CD14-positive monocyte (primary cell): ENCODE measurements at regions not wholly inside any gene's neighbourhood (a gene's known extent, or its start where the extent isn't known, plus 50 kb on each side); places are given as distances from the start of the nearest gene placed in this dataset.

Source experiments
- DNase-seq, 3 donors: peaks; one replicate each; pipeline ENCODE4 v3.0.0-alpha.2; 2011 to 2022
- H2AFZ ChIP-seq: 2 replicates; pipeline ENCODE4 v1.6.0; 2012; ENCODE audit warnings: mild to moderate bottlenecking, low read depth, low read length, inconsistent platforms; ENCODE audit not compliant: insufficient read depth, poor library complexity, severe bottlenecking
- H3K27ac ChIP-seq, 2 donors: 1 replicate in 1 of 2; 2 replicates in 1 of 2; pipeline ENCODE4 v1.5.1; 2012 to 2013; ENCODE audit warnings: low read length in 2 of 2, control low read depth in 1 of 2, inconsistent platforms in 1 of 2, low read depth in 1 of 2, mild to moderate bottlenecking in 1 of 2
- H3K27me3 ChIP-seq, 2 donors: one replicate each; pipeline versions ENCODE4 v1.6.0 to v1.6.1; 2011 to 2013; ENCODE audit warnings: low read length in 2 of 2; ENCODE audit not compliant: control insufficient read depth in 2 of 2, insufficient read depth in 2 of 2
- H3K36me3 ChIP-seq, 2 donors: replicated peaks in 1 of 2; 1 replicate in 1 of 2; 2 replicates in 1 of 2; pipeline versions ENCODE4 v1.5.1 to v1.6.1; 2012 to 2013; ENCODE audit warnings: low read length in 2 of 2, control low read depth in 1 of 2, inconsistent platforms in 1 of 2, mild to moderate bottlenecking in 1 of 2; ENCODE audit not compliant: insufficient read depth in 2 of 2, control insufficient read depth in 1 of 2
- H3K4me1 ChIP-seq, 2 donors: 1 replicate in 1 of 2; 2 replicates in 1 of 2; pipeline versions ENCODE4 v1.5.1 to v1.6.1; 2012 to 2013; ENCODE audit warnings: low read length in 2 of 2, control low read depth in 1 of 2, inconsistent platforms in 1 of 2, mild to moderate bottlenecking in 1 of 2, moderate library complexity in 1 of 2; ENCODE audit not compliant: insufficient read depth in 2 of 2, control insufficient read depth in 1 of 2
- H3K4me2 ChIP-seq: replicated peaks from 2 replicates; pipeline ENCODE3; 2012; ENCODE audit warnings: low read length, moderate library complexity, mild to moderate bottlenecking; ENCODE audit not compliant: poor library complexity, severe bottlenecking; ENCODE audit errors: extremely low read depth
- H3K4me3 ChIP-seq, 3 experiments: fragments of 200-600 bp in 1 of 3; sonication (generic) in 1 of 3; replicated peaks in 1 of 3; 1 replicate in 2 of 3; 2 replicates in 1 of 3; pipeline ENCODE4 v1.5.1; 2011 to 2013; ENCODE audit warnings: low read length in 3 of 3, mild to moderate bottlenecking in 3 of 3, control low read depth in 2 of 3, low read depth in 2 of 3, inconsistent platforms in 1 of 3, moderate library complexity in 1 of 3
- H3K79me2 ChIP-seq: 2 replicates; pipeline ENCODE4 v1.6.0; 2012; ENCODE audit warnings: mild to moderate bottlenecking, control low read depth, inconsistent platforms, low read length, moderate library complexity; ENCODE audit not compliant: insufficient read depth
- H3K9ac ChIP-seq: 2 replicates; pipeline ENCODE4 v1.6.0; 2017; ENCODE audit warnings: low read length, mild to moderate bottlenecking; ENCODE audit not compliant: insufficient read depth, poor library complexity, severe bottlenecking
- H3K9me3 ChIP-seq, 2 donors: replicated peaks in 1 of 2; 1 replicate in 1 of 2; 2 replicates in 1 of 2; pipeline versions ENCODE4 v1.5.1 to v1.6.1; 2012 to 2013; ENCODE audit warnings: low read length in 2 of 2, control low read depth in 1 of 2; ENCODE audit not compliant: control insufficient read depth in 1 of 2, insufficient read depth in 1 of 2
- H4K20me1 ChIP-seq: 2 replicates; pipeline ENCODE4 v1.6.0; 2012; ENCODE audit warnings: mild to moderate bottlenecking, low read length, control low read depth, moderate library complexity; ENCODE audit not compliant: insufficient read depth
- H3K27ac Mint-ChIP-seq, 7 donors: one replicate each; pipeline ENCODE4 v1.8.0; 2020; ENCODE audit warnings: mild to moderate bottlenecking in 7 of 7, mixed read lengths in 7 of 7, moderate library complexity in 6 of 7, inconsistent platforms in 2 of 7
- H3K27me3 Mint-ChIP-seq, 3 donors: one replicate each; pipeline ENCODE4 v1.8.0; 2021 to 2022; ENCODE audit warnings: low read depth in 3 of 3, mild to moderate bottlenecking in 3 of 3, mixed read lengths in 3 of 3, moderate library complexity in 3 of 3, inconsistent platforms in 1 of 3
- H3K36me3 Mint-ChIP-seq, 2 donors: one replicate each; pipeline ENCODE4 v1.8.0; 2020; ENCODE audit warnings: mixed read lengths in 2 of 2, inconsistent platforms in 1 of 2, mild to moderate bottlenecking in 1 of 2
- H3K4me1 Mint-ChIP-seq: one replicate; pipeline ENCODE4 v1.8.0; 2020; ENCODE audit warnings: mild to moderate bottlenecking, mixed read lengths
- H3K4me3 Mint-ChIP-seq, 2 donors: one replicate each; pipeline ENCODE4 v1.8.0; 2020; ENCODE audit warnings: mild to moderate bottlenecking in 2 of 2, mixed read lengths in 2 of 2, moderate library complexity in 1 of 2
- H3K9me3 Mint-ChIP-seq, 7 donors: one replicate each; pipeline ENCODE4 v1.8.0; 2020 to 2022; ENCODE audit warnings: mixed read lengths in 7 of 7, mild to moderate bottlenecking in 6 of 7, moderate library complexity in 6 of 7, inconsistent platforms in 2 of 7
- WGBS: methylation state at CpG from one replicate; pipeline ENCODE4 v1.1.5; 2013; ENCODE audit warnings: missing lambda C conversion rate; ENCODE audit not compliant: insufficient coverage; 5-methylcytosine and 5-hydroxymethylcytosine counted together
- intact Hi-C, 2 donors: fragments of 100-400 bp; cut with micrococcal nuclease; formaldehyde crosslinking; loops; one replicate each; pipeline versions ENCODE4 v1.15.0 to v1.15.1; 2023
- TF ChIP-seq, protein P1 (sequence below): fragments of 200-600 bp; IDR thresholded peaks from one replicate; pipeline ENCODE4 v1.8.0; 2022; ENCODE audit warnings: antibody characterized with exemption, mild to moderate bottlenecking

DNA sequence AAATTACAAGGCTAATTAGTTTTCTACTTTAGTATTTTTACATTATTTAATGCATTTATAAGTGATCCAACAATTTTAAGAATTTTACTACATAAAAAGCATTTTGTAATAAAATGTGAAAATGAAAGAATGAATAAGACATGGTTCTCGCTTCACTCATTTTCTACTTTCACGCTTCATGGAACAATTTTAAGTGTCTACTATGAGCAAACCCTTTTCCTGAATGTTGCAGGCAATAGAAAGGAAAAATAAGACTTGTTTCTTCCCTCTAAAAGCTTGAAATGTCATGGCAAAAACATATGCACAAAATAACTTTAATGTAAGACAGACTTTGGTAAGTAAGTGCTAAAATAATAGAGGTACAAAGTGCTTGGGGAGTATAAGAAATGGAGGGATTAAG is 205.7 kb upstream of the HMGA2 start:
- Histone ChIP-seq H3K27me3 (peaks cover 0 to 2% of the 10 kb centered on the region in 2 donors), H3K4me3 (no peak overlapping the region), H3K4me2 (no peak overlapping the region), H3K9me3 (no peaks in the 10 kb centered on the region), H3K79me2 (no peaks in the 10 kb centered on the region), H3K27ac (no peak overlapping the region), H3K36me3 (no peaks in the 10 kb centered on the region), H4K20me1 (no peaks in the 10 kb centered on the region), H3K9ac (no peak overlapping the region), H3K4me1 (peaks cover 0 to 3% of the 10 kb centered on the region in 2 donors), H2AFZ (no peak overlapping the region)
- WGBS = 100% methylated on average over 1 of the region's 2 CpGs
- peaks cover 2 to 5% (median 3%) of the 10 kb centered on the region in 3 donors for H3K27me3 Mint-ChIP-seq
- TF ChIP-seq, protein P1, sequence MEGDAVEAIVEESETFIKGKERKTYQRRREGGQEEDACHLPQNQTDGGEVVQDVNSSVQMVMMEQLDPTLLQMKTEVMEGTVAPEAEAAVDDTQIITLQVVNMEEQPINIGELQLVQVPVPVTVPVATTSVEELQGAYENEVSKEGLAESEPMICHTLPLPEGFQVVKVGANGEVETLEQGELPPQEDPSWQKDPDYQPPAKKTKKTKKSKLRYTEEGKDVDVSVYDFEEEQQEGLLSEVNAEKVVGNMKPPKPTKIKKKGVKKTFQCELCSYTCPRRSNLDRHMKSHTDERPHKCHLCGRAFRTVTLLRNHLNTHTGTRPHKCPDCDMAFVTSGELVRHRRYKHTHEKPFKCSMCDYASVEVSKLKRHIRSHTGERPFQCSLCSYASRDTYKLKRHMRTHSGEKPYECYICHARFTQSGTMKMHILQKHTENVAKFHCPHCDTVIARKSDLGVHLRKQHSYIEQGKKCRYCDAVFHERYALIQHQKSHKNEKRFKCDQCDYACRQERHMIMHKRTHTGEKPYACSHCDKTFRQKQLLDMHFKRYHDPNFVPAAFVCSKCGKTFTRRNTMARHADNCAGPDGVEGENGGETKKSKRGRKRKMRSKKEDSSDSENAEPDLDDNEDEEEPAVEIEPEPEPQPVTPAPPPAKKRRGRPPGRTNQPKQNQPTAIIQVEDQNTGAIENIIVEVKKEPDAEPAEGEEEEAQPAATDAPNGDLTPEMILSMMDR = no peak
- intact Hi-C loops = no loop called here
- no peak overlapping the region for H3K4me3 Mint-ChIP-seq
- H3K4me1 Mint-ChIP-seq = peaks cover 6% of the 10 kb centered on the region
- H3K9me3 Mint-ChIP-seq = peaks cover 0 to 3% (median 0%) of the 10 kb centered on the region in 7 donors
- H3K27ac Mint-ChIP-seq = no peak overlapping the region
- no peaks in the 10 kb centered on the region for H3K36me3 Mint-ChIP-seq
- DNase-seq = no peak

DNA sequence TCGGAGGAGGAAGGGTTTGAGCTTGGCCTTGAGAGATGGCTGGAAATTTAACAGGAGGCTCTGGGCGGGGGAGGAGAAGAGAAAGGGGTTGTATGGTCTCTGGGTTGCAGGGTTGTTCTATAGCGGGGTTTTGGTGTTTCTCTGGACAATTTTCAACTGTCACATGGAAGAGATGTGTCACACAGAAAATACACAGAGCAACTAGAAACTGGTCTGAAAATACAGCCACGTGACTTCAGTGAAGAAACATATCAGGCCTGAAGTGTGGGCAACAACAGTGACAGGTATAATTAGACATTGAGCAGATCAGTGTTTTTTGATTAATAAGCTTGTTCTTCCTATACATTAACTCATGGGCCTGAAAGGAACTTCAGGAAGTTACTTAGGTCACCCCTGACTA is 205.3 kb upstream of the HMGA2 start:
- Mint-ChIP-seq H3K36me3 (no peaks in the 10 kb centered on the region), H3K27me3 (peaks cover 2 to 5% (median 3%) of the 10 kb centered on the region in 3 donors), H3K9me3 (peaks cover 0 to 3% (median 0%) of the 10 kb centered on the region in 7 donors), H3K27ac (no peak overlapping the region), H3K4me3 (no peak overlapping the region), H3K4me1 (peaks cover 5% of the 10 kb centered on the region)
- Histone ChIP-seq H3K9me3 (no peaks in the 10 kb centered on the region), H3K4me3 (no peak overlapping the region), H3K9ac (no peak overlapping the region), H3K27me3 (peaks cover 0 to 2% of the 10 kb centered on the region in 2 donors), H4K20me1 (no peaks in the 10 kb centered on the region), H3K27ac (no peak overlapping the region), H3K36me3 (no peaks in the 10 kb centered on the region), H2AFZ (no peak overlapping the region), H3K4me2 (no peak overlapping the region), H3K79me2 (no peaks in the 10 kb centered on the region), H3K4me1 (peaks cover 0 to 3% of the 10 kb centered on the region in 2 donors)
- intact Hi-C loops = no loop called here
- WGBS = 100% methylated on average over 2 of the region's 4 CpGs
- TF ChIP-seq, protein P1 = no peak
- DNase-seq = no peak
